ENCODE measurements at regions not wholly inside any gene's neighbourhood (a gene's known extent, or its start where the extent isn't known, plus 50 kb on each side); places are given as distances from the start of the nearest gene placed in this dataset.

DNA sequence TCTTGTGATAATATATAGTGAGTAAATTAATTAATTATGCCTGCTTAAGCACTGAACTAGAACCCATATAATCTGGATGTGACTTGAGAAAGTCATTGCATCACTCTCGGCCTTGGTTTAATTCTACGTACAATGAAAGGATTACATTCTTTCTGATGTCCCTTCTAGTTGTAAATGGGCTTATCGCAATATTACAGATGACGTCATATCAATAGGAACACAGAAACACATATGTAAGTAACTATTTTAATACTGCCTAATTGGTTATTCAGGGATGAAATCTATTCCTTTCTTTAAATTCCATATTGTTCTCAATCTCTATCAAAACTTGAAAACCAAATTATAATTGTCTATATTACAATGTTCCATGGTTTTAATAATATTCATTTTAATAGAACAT lies 504.6 kb downstream of the PRR32 start:
- TF ChIP-seq, protein P1, sequence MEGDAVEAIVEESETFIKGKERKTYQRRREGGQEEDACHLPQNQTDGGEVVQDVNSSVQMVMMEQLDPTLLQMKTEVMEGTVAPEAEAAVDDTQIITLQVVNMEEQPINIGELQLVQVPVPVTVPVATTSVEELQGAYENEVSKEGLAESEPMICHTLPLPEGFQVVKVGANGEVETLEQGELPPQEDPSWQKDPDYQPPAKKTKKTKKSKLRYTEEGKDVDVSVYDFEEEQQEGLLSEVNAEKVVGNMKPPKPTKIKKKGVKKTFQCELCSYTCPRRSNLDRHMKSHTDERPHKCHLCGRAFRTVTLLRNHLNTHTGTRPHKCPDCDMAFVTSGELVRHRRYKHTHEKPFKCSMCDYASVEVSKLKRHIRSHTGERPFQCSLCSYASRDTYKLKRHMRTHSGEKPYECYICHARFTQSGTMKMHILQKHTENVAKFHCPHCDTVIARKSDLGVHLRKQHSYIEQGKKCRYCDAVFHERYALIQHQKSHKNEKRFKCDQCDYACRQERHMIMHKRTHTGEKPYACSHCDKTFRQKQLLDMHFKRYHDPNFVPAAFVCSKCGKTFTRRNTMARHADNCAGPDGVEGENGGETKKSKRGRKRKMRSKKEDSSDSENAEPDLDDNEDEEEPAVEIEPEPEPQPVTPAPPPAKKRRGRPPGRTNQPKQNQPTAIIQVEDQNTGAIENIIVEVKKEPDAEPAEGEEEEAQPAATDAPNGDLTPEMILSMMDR (IDR thresholded peaks at IDR 0.05), result no peak
- TF ChIP-seq ZFX (IDR thresholded peaks at IDR 0.05; ENCODE audit: borderline replicate concordance), result no peak

Measured in 22Rv1 (cell line).